DMS79 (cell line): ENCODE measurements at regions not wholly inside any gene's neighbourhood (a gene's known extent, or its start where the extent isn't known, plus 50 kb on each side); places are given as distances from the start of the nearest gene placed in this dataset.

Source experiments
- DNase-seq: peaks from one replicate; lab custom pipeline; 2025; lab: John Stamatoyannopoulos, UW

GRCh38 chr13:60787083-60787482 lies 390.1 kb downstream of the TDRD3 start:
- no peak for DNase-seq

- DNase-seq: no peak
These were observed 375.7 kb downstream of the TDRD3 start for GRCh38 chr13:60772726-60773125.

- no peak for DNase-seq
These were observed 368.8 kb downstream of the TDRD3 start for GRCh38 chr13:60765700-60766411.

- no peak for DNase-seq
These were observed 362.5 kb downstream of the TDRD3 start for GRCh38 chr13:60759499-60759898.

GRCh38 chr13:60758637-60759036 lies 361.6 kb downstream of the TDRD3 start:
- DNase-seq: no peak

GRCh38 chr13:60757501-60758215 lies 360.6 kb downstream of the TDRD3 start:
- no peak for DNase-seq

GRCh38 chr13:60756306-60756705 lies 359.3 kb downstream of the TDRD3 start:
- DNase-seq: no peak

GRCh38 chr13:60755380-60756163 lies 358.6 kb downstream of the TDRD3 start:
- no peak for DNase-seq

- no peak for DNase-seq
These were observed 357.4 kb downstream of the TDRD3 start for GRCh38 chr13:60754211-60755090.

- DNase-seq: no peak
These were observed 356.6 kb downstream of the TDRD3 start for GRCh38 chr13:60753641-60754040.

GRCh38 chr13:60745343-60745742 lies 348.3 kb downstream of the TDRD3 start:
- no peak for DNase-seq

- DNase-seq: no peak
These were observed 336.9 kb downstream of the TDRD3 start for GRCh38 chr13:60733933-60734332.

- DNase-seq: no peak
These were observed 330.1 kb downstream of the TDRD3 start for GRCh38 chr13:60727140-60727539.

GRCh38 chr13:60721063-60721462 lies 324.0 kb downstream of the TDRD3 start:
- no peak for DNase-seq

GRCh38 chr13:60720590-60720989 lies 323.6 kb downstream of the TDRD3 start:
- DNase-seq: no peak

GRCh38 chr13:60716313-60716712 lies 319.3 kb downstream of the TDRD3 start:
- DNase-seq: no peak

GRCh38 chr13:60707878-60708277 lies 310.9 kb downstream of the TDRD3 start:
- DNase-seq: no peak

- no peak for DNase-seq
These were observed 304.9 kb downstream of the TDRD3 start for GRCh38 chr13:60701895-60702294.

GRCh38 chr13:60700994-60701393 lies 304.0 kb downstream of the TDRD3 start:
- DNase-seq: no peak

GRCh38 chr13:60699636-60700035 lies 302.6 kb downstream of the TDRD3 start:
- no peak for DNase-seq

- DNase-seq: peak; percentile 85
These were observed 299.6 kb downstream of the TDRD3 start for GRCh38 chr13:60696602-60697001.

GRCh38 chr13:60691268-60691667 lies 294.2 kb downstream of the TDRD3 start:
- no peak for DNase-seq
